Adrenal gland (tissue), 9 donors: ENCODE measurements at regions not wholly inside any gene's neighbourhood (a gene's known extent, or its start where the extent isn't known, plus 50 kb on each side); places are given as distances from the start of the nearest gene placed in this dataset.

Experiments
- DNase-seq, 7 donors: peaks; one replicate each; pipeline ENCODE4 v3.0.0-alpha.2; 2019 to 2020
- H3K27ac ChIP-seq, 5 donors: fragments of 200-600 bp; sonication (generic) in 4 of 5; 1 replicate in 3 of 5; 2 replicates in 2 of 5; pipeline versions ENCODE4 v1.5.1 to v1.8.0; 2016 to 2020; ENCODE audit warnings: mild to moderate bottlenecking in 1 of 5
- H3K27me3 ChIP-seq: fragments of 200-600 bp; 2 replicates; pipeline ENCODE4 v1.8.0; 2021
- H3K36me3 ChIP-seq, 2 donors: fragments of 200-600 bp; replicated peaks in 1 of 2; 1 replicate in 1 of 2; 2 replicates in 1 of 2; pipeline versions ENCODE4 v1.5.1 to v1.8.0; 2018 to 2022
- H3K4me1 ChIP-seq, 2 donors: fragments of 200-600 bp; replicated peaks in 1 of 2; 1 replicate in 1 of 2; 2 replicates in 1 of 2; pipeline versions ENCODE4 v1.5.1 to v1.8.0; 2018 to 2021
- H3K4me3 ChIP-seq, 4 donors: fragments of 200-600 bp; sonication (generic) in 3 of 4; one replicate each; pipeline ENCODE4 v1.5.1; 2016 to 2018
- H3K9me3 ChIP-seq, 3 donors: fragments of 200-600 bp; sonication (generic) in 1 of 3; replicated peaks in 1 of 3; 1 replicate in 2 of 3; 2 replicates in 1 of 3; pipeline versions ENCODE4 v1.5.1 to v1.8.0; 2016 to 2021
- CTCF ChIP-seq, 6 experiments: fragments of 450-650 bp in 4 of 6; fragments of 200-600 bp in 2 of 6; sonication (generic) in 1 of 6; IDR thresholded peaks; 1 replicate in 5 of 6; 2 replicates in 1 of 6; pipeline versions ENCODE4 v1.5.1 to v1.8.0; 2016 to 2021; ENCODE audit warnings: antibody characterized with exemption in 6 of 6, mild to moderate bottlenecking in 2 of 6, moderate library complexity in 1 of 6
- POLR2A ChIP-seq, 2 donors: fragments of 450-650 bp; IDR thresholded peaks; one replicate each; pipeline ENCODE4 v1.6.1; 2017; ENCODE audit warnings: antibody characterized with exemption in 2 of 2, mild to moderate bottlenecking in 2 of 2, moderate library complexity in 1 of 2
- WGBS, 4 donors: extraction: QIAGEN DNeasy Blood & Tissue Kit in 2 of 4; methylation state at CpG; one replicate each; pipeline versions ENCODE4 v1.1.5 to v1.1.7; 2013 to 2017; 5-methylcytosine and 5-hydroxymethylcytosine counted together
- intact Hi-C, 2 donors: fragments of 100-400 bp; cut with DNase I; formaldehyde crosslinking; loops; one replicate each; pipeline versions ENCODE4 v1.14.1 to v1.15.0; 2022 to 2023
- small RNA-seq, 2 donors: library from RNA; depleted of rRNA; stranded (forward); fragments of <200 nt; gene quantifications; one replicate each; pipeline ENCODE3, GENCODE V24; 2016
- donor health status: healthy with polysubstance abuse.
- donor health status: Bipolar disorder and iron deficiency.
- donor health status: DM: yes; HTN: yes; CAD: no.
- donor health status: DM: no; HTN: no; CAD: no.
- donor health status: DM: no; HTN: no; CAD: no.

DNA sequence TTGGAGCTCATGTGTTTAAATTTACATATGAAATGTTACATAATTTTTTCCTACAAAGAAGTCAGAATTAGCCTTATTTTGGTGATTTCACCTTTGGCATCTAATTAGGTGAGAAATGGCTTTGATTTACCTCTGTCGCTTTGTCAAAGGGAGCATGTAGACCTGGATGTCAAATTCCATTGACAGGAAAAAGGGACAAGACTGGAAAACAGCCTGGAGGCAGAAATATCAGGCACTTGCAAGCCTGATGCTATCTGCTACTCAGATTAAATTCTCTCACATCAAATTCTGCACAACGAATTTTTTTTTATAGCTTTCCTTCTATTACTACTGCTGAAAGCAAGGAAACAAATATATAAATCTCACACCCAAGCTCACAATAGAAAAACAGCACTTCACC is 54.1 kb upstream of the CTNND2 start:
- Histone ChIP-seq H3K27me3 (no peaks in the 10 kb centered on the region), H3K4me1 (no peaks in the 10 kb centered on the region), H3K9me3 (no peaks in the 10 kb centered on the region), H3K36me3 (no peaks in the 10 kb centered on the region), H3K27ac (no peak overlapping the region), H3K4me3 (no peak overlapping the region)
- DNase-seq, result no peak
- TF ChIP-seq CTCF (IDR thresholded peaks at IDR 0.05), result no peak
- no peak for TF ChIP-seq POLR2A (IDR thresholded peaks at IDR 0.05)
- intact Hi-C loops, result no loop called here
- WGBS, 4 donors, result 45 to 54% (median 51%) methylated on average over 2 of the region's 2 CpGs

DNA sequence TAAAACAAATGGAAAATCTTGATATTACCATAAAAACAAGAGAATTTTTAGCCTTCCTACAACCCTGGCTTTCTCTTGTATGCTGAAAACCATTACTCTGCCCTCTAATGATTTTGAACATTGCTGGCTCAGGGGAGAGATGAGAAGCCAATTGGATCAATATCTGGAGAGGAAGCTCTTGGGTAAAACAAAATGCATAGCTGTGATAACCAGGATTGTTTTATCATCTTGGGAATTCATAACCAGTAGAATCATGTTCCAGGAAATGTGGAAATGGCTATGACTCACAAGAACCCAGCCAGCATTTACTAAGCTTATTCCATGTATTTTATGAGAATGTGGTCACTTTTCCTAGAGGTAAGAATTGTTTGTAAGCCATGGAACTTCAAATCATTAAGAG is 51.1 kb upstream of the CTNND2 start:
- TF ChIP-seq POLR2A (IDR thresholded peaks at IDR 0.05) (no peak), CTCF (IDR thresholded peaks at IDR 0.05) (no peak)

More for the DNA sequence above, 51.1 kb upstream of the CTNND2 start:
- no peaks in the 10 kb centered on the region for H3K4me1 ChIP-seq
- H3K27ac ChIP-seq, result no peak overlapping the region
- no peak for DNase-seq
- H3K27me3 ChIP-seq, result no peaks in the 10 kb centered on the region
- H3K36me3 ChIP-seq, result no peaks in the 10 kb centered on the region
- intact Hi-C loops, result no loop called here
- no peak overlapping the region for H3K4me3 ChIP-seq
- no peaks in the 10 kb centered on the region for H3K9me3 ChIP-seq

Small RNA genes in the stretch of these regions (small RNA-seq; reads per million reads assigned to genes)
- gene RNU6-679P, result 0 reads per million in 2 donors
